HepG2 (cell line): ENCODE measurements at regions not wholly inside any gene's neighbourhood (a gene's known extent, or its start where the extent isn't known, plus 50 kb on each side); places are given as distances from the start of the nearest gene placed in this dataset.

Experiments
- ATAC-seq: fragments of 200-7000 bp; cut with Tn5 transposase; 3 replicates; pipeline ENCODE4 v1.9.1; 2020; ENCODE audit warnings: mild to moderate bottlenecking, moderate library complexity
- BruUV-seq: library from RNA; stranded (reverse); fragments of 400-500 nt; replicated peaks from 2 replicates; lab custom pipeline; 2021; lab: Mats Ljungman, UMichigan
- CTCF ChIA-PET: fragments of 300-600 bp; formaldehyde crosslinking; extraction: SDS; loops from one replicate; lab custom pipeline; 2021; ENCODE audit warnings: low total read pairs, inconsistent platforms, low intra/inter-chr PET ratio; lab: Yijun Ruan, JAX
- POLR2A ChIA-PET: fragments of 350-600 bp; sonication (Branson Sonifier 250); formaldehyde crosslinking; loops from one replicate; lab custom pipeline; 2020; ENCODE audit warnings: antibody characterized with exemption, inconsistent platforms; lab: Yijun Ruan, JAX
- DNase-seq: peaks from one replicate; pipeline ENCODE4 v3.0.0-alpha.2; 2015; ENCODE audit warnings: low spot score
- FAIRE-seq: peaks from 3 replicates; lab custom pipeline; 2011; peaks lifted over from hg19 to GRCh38; lab: Jason Lieb, UNC
- H2AFZ ChIP-seq: one replicate; pipeline ENCODE4 v1.6.1; 2011; ENCODE audit warnings: low read length, inconsistent platforms
- H3K27ac ChIP-seq: fragments of 300-600 bp; 3 replicates; pipeline ENCODE4 v1.8.0; 2011; ENCODE audit warnings: mixed run types, mild to moderate bottlenecking, mixed read lengths, low read length, inconsistent platforms; ENCODE audit not compliant: insufficient read depth; ENCODE audit errors: extremely low read length
- H3K27me3 ChIP-seq, 2 experiments: fragments of 200-600 bp in 1 of 2; 2 replicates in 1 of 2; 3 replicates in 1 of 2; pipeline versions ENCODE4 v1.6.0 to v1.8.0; 2011; ENCODE audit warnings: low read length in 2 of 2, mild to moderate bottlenecking in 2 of 2, moderate library complexity in 2 of 2, inconsistent platforms in 1 of 2; ENCODE audit not compliant: insufficient read depth in 2 of 2, control insufficient read depth in 1 of 2
- H3K36me3 ChIP-seq, 2 experiments: fragments of 200-600 bp in 1 of 2; replicated peaks in 1 of 2; 2 replicates in 1 of 2; 3 replicates in 1 of 2; pipeline versions ENCODE4 v1.5.1 to v1.8.0; 2011; ENCODE audit warnings: low read length in 2 of 2, inconsistent platforms in 1 of 2; ENCODE audit not compliant: insufficient read depth in 2 of 2, control insufficient read depth in 1 of 2
- H3K4me1 ChIP-seq: 2 replicates; pipeline ENCODE4 v1.5.1; 2012; ENCODE audit warnings: low read length, inconsistent platforms; ENCODE audit not compliant: insufficient read depth
- H3K4me2 ChIP-seq: 2 replicates; pipeline ENCODE4 v1.6.0; 2011; ENCODE audit warnings: low read depth, low read length, inconsistent platforms
- H3K4me3 ChIP-seq, 3 experiments: fragments of 200-600 bp in 1 of 3; sonication (generic), shearing (Covaris generic) in 1 of 3; replicated peaks in 1 of 3; 2 replicates each; pipeline ENCODE4 v1.5.1; 2011 to 2016; ENCODE audit warnings: low read length in 3 of 3, inconsistent platforms in 2 of 3, low read depth in 2 of 3, mild to moderate bottlenecking in 2 of 3, control low read depth in 1 of 3, mixed read lengths in 1 of 3; ENCODE audit not compliant: insufficient read depth in 1 of 3
- H3K79me2 ChIP-seq: one replicate; pipeline ENCODE4 v1.6.1; 2011; ENCODE audit warnings: low read length, inconsistent platforms; ENCODE audit not compliant: insufficient read depth
- H3K9ac ChIP-seq: 2 replicates; pipeline ENCODE4 v1.6.0; 2011; ENCODE audit warnings: mild to moderate bottlenecking, low read depth, low read length, inconsistent platforms; ENCODE audit not compliant: insufficient read depth
- H3K9me3 ChIP-seq: 2 replicates; pipeline ENCODE4 v1.5.1; 2012; ENCODE audit warnings: mild to moderate bottlenecking, low read length
- H4K20me1 ChIP-seq: 2 replicates; pipeline ENCODE4 v1.6.0; 2011; ENCODE audit warnings: inconsistent platforms, mild to moderate bottlenecking, low read length, moderate library complexity; ENCODE audit not compliant: insufficient read depth
- ELF1 ChIP-seq: sonication (generic); formaldehyde crosslinking; IDR thresholded peaks from 2 replicates; pipeline ENCODE4 v1.4.0; 2020; ENCODE audit warnings: missing genetic modification reagents
- IRF9 ChIP-seq: sonication (generic); formaldehyde crosslinking; IDR thresholded peaks from 2 replicates; pipeline ENCODE4 v1.8.0; 2022; ENCODE audit warnings: missing genetic modification reagents, mild to moderate bottlenecking, borderline replicate concordance
- KDM4B ChIP-seq: sonication (generic); formaldehyde crosslinking; IDR thresholded peaks from 2 replicates; pipeline ENCODE4 v1.4.0; 2020; ENCODE audit warnings: missing genetic modification reagents
- KDM6A ChIP-seq: IDR thresholded peaks from 2 replicates; pipeline ENCODE4 v1.6.1; 2016; ENCODE audit warnings: low read depth
- NBN ChIP-seq: fragments of 450-650 bp; conservative IDR thresholded peaks from 2 replicates; pipeline ENCODE4 v1.6.1; 2017
- NFE2 ChIP-seq: sonication (generic); formaldehyde crosslinking; IDR thresholded peaks from 2 replicates; pipeline ENCODE4 v1.4.0; 2020; ENCODE audit warnings: missing genetic modification reagents
- REXO4 ChIP-seq: sonication (generic); formaldehyde crosslinking; IDR thresholded peaks from 2 replicates; pipeline ENCODE4 v1.8.0; 2022; ENCODE audit warnings: missing genetic modification reagents, mild to moderate bottlenecking, borderline replicate concordance
- RNF2 ChIP-seq: fragments of 450-650 bp; conservative IDR thresholded peaks from 2 replicates; pipeline ENCODE4 v1.6.1; 2016; ENCODE audit warnings: low read depth
- SIN3A ChIP-seq: IDR thresholded peaks from 2 replicates; pipeline ENCODE4 v1.6.1; 2011; ENCODE audit warnings: low read depth, mild to moderate bottlenecking, control low read depth, low read length, borderline replicate concordance
- SRY ChIP-seq: sonication (generic); formaldehyde crosslinking; IDR thresholded peaks from 2 replicates; pipeline ENCODE4 v1.8.0; 2022; ENCODE audit warnings: mild to moderate bottlenecking, missing genetic modification reagents
- ZFP36 ChIP-seq: fragments of 150-350 bp; IDR thresholded peaks from 2 replicates; pipeline ENCODE4 v1.6.1; 2018; ENCODE audit warnings: borderline replicate concordance, low read length, low read depth; ENCODE audit not compliant: partially characterized antibody
- ZNF232 ChIP-seq: sonication (generic); formaldehyde crosslinking; IDR thresholded peaks from 2 replicates; pipeline ENCODE4 v1.4.0; 2020; ENCODE audit warnings: missing genetic modification reagents, borderline replicate concordance
- ZNF766 ChIP-seq: sonication (generic); formaldehyde crosslinking; IDR thresholded peaks from 2 replicates; pipeline ENCODE4 v1.5.0; 2020; ENCODE audit warnings: missing genetic modification reagents, borderline replicate concordance
- in situ Hi-C: cut with HindIII; loops from 2 replicates; pipeline ENCODE4 v1.10.0; 2017; ENCODE audit warnings: low pct_unique_long_range_greater_than_20kb; ENCODE audit not compliant: extremely low pct_ligation_motif_present
- intact Hi-C: fragments of 100-400 bp; cut with micrococcal nuclease; formaldehyde crosslinking; loops from one replicate; pipeline ENCODE4 v1.10.0; 2022; ENCODE audit not compliant: unreplicated experiment
- TF ChIP-seq, protein P1 (sequence below), 2 experiments: sonication (generic) in 1 of 2; formaldehyde crosslinking in 1 of 2; IDR thresholded peaks; 2 replicates each; pipeline versions ENCODE4 v1.4.0 to v1.6.1; 2018 to 2020; ENCODE audit warnings: missing genetic modification reagents in 2 of 2, borderline replicate concordance in 1 of 2, low read depth in 1 of 2, mild to moderate bottlenecking in 1 of 2, missing biosample characterization in 1 of 2

GRCh38 chr3:144524531-144524930 lies 552.9 kb downstream of the DIPK2A start:
- DNase-seq (no peak), ATAC-seq (no peak), FAIRE-seq (no peak)
- ChIA-PET POLR2A (no interaction called here), CTCF (no interaction called here)
- Histone ChIP-seq H3K4me1 (no peaks in the 10 kb centered on the region), H4K20me1 (no peaks in the 10 kb centered on the region), H3K4me2 (no peak overlapping the region), H3K27me3 (no peaks in the 10 kb centered on the region), H3K9ac (no peak overlapping the region), H3K36me3 (no peaks in the 10 kb centered on the region), H3K4me3 (no peak overlapping the region), H3K79me2 (no peaks in the 10 kb centered on the region), H3K9me3 (no peaks in the 10 kb centered on the region), H2AFZ (no peak overlapping the region), H3K27ac (no peak overlapping the region)
- in situ Hi-C loops: no loop called here
- intact Hi-C loops: no loop called here
- no TSS peak for BruUV-seq
- no peak for TF ChIP-seq ELF1 (CRISPR knock-in tag)
- TF ChIP-seq IRF9: no peak
- TF ChIP-seq RNF2: no peak
- TF ChIP-seq NBN: no peak
- TF ChIP-seq, protein P1, sequence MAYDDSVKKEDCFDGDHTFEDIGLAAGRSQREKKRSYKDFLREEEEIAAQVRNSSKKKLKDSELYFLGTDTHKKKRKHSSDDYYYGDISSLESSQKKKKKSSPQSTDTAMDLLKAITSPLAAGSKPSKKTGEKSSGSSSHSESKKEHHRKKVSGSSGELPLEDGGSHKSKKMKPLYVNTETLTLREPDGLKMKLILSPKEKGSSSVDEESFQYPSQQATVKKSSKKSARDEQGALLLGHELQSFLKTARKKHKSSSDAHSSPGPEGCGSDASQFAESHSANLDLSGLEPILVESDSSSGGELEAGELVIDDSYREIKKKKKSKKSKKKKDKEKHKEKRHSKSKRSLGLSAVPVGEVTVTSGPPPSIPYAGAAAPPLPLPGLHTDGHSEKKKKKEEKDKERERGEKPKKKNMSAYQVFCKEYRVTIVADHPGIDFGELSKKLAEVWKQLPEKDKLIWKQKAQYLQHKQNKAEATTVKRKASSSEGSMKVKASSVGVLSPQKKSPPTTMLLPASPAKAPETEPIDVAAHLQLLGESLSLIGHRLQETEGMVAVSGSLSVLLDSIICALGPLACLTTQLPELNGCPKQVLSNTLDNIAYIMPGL (CRISPR knock-in tag; IDR thresholded peaks at IDR 0.05; ENCODE audit: borderline replicate concordance in 1 of 2, low read depth in 1 of 2): no peak
- no peak for TF ChIP-seq KDM6A
- no peak for TF ChIP-seq ZNF232 (CRISPR knock-in tag)
- TF ChIP-seq ZNF766 (CRISPR knock-in tag): no peak
- no peak for TF ChIP-seq KDM4B (CRISPR knock-in tag)
- TF ChIP-seq REXO4: no peak
- no peak for TF ChIP-seq SIN3A
- no peak for TF ChIP-seq NFE2 (CRISPR knock-in tag)
- TF ChIP-seq ZFP36: no peak
- TF ChIP-seq SRY (CRISPR knock-in tag): no peak
